Breast epithelium (tissue), 3 donors: ENCODE measurements at regions not wholly inside any gene's neighbourhood (a gene's known extent, or its start where the extent isn't known, plus 50 kb on each side); places are given as distances from the start of the nearest gene placed in this dataset.

Experiments used
- POLR2A ChIP-seq: fragments of 450-650 bp; IDR thresholded peaks from one replicate; pipeline ENCODE4 v1.6.1; 2016; ENCODE audit warnings: antibody characterized with exemption, mild to moderate bottlenecking, moderate library complexity
- TF ChIP-seq, protein P1 (sequence below), 3 donors: fragments of 450-650 bp; IDR thresholded peaks; one replicate each; pipeline ENCODE4 v1.5.1; 2016 to 2017; ENCODE audit warnings: antibody characterized with exemption in 3 of 3, mild to moderate bottlenecking in 3 of 3, moderate library complexity in 3 of 3

GRCh38 chr18:30501594-30501993 lies 540.9 kb downstream of the DSC3 start:
- TF ChIP-seq POLR2A = no peak
- TF ChIP-seq, protein P1, sequence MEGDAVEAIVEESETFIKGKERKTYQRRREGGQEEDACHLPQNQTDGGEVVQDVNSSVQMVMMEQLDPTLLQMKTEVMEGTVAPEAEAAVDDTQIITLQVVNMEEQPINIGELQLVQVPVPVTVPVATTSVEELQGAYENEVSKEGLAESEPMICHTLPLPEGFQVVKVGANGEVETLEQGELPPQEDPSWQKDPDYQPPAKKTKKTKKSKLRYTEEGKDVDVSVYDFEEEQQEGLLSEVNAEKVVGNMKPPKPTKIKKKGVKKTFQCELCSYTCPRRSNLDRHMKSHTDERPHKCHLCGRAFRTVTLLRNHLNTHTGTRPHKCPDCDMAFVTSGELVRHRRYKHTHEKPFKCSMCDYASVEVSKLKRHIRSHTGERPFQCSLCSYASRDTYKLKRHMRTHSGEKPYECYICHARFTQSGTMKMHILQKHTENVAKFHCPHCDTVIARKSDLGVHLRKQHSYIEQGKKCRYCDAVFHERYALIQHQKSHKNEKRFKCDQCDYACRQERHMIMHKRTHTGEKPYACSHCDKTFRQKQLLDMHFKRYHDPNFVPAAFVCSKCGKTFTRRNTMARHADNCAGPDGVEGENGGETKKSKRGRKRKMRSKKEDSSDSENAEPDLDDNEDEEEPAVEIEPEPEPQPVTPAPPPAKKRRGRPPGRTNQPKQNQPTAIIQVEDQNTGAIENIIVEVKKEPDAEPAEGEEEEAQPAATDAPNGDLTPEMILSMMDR (IDR thresholded peaks at IDR 0.05) = no peak
